NCI-H524 (cell line): ENCODE measurements at regions not wholly inside any gene's neighbourhood (a gene's known extent, or its start where the extent isn't known, plus 50 kb on each side); places are given as distances from the start of the nearest gene placed in this dataset.
A peak's percentile ranks its signal among the peaks of the same experiment; 100 is the strongest.

ENCODE experiments used
- DNase-seq, 2 experiments: peaks; one replicate each; lab custom pipeline; 2025; lab: John Stamatoyannopoulos, UW

DNA sequence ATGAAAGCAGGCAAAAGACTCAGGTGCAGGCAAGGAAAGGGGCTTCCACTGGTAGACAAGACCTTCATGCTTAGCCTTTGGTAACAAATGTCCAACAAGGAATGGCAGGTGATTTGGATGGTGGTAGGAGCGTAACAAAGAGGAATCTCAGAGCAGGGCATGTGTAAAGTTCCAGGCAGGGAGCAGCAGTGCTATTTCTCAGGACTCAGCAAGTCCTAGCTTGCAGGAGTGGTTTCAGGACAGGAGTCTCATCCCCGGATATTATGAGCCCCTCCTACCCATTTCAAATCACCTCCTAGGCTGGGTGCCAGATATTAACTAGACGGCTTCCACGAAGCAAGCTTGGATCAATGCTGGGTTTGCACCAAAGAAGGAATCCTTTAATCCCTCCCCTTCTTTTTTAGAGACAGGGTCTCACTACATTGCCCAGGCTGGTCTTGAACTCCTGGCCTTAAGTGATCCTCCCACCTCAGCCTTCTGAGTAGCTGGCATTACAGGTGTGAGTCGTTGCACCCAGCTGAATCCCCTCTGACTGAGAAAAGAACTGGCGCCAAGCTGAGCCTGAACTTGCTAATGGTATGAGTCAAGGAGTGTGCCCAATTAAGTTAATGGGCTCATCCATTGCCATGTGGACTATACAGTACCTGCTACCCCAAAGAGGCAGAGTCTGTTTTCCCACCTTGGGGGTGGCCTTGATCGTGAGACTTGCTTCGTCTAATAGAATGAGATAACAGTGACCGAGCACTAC, 190.3 kb downstream of the ARL4C start:
- DNase-seq, result no peak

DNA sequence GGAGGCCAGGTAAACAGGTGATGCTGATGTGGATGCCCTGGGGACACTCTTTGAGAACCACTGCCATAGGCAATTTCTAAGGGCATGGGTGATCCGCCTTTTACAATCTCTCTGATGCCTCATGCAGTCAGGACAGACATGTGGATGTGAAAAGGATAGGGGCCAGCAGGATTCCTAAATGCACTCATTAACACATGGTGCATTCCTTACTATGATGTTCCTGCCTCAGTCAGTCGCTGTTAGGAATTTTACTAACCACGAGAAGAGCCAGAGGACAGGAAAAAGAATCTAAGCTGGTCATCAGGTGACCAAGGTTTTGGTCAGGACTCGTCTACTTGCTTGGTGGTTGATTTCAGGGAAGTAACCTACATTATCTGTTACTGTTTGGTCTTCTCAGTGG, 191.0 kb downstream of the ARL4C start:
- DNase-seq, result no peak

DNA sequence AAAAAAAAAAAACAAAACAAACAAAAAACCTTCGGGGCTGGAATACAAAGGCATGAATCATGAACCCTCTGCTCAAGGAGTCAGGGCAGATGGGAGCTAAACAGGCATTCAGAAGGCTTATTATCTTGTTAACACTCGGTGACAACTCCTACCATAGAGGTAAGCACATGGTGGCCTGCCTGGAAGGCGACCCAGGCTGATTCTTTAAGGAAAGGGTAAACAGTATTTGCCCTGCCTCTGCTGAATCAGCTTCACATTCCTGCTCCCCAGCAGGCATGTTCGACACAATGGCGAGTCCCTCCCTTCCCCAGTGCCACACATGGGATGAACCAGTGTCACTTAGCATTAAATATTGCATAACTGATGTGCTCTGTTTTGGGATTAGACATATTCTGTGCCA, 191.9 kb downstream of the ARL4C start:
- DNase-seq, result peak in 1 of 2 experiments; percentile 18

DNA sequence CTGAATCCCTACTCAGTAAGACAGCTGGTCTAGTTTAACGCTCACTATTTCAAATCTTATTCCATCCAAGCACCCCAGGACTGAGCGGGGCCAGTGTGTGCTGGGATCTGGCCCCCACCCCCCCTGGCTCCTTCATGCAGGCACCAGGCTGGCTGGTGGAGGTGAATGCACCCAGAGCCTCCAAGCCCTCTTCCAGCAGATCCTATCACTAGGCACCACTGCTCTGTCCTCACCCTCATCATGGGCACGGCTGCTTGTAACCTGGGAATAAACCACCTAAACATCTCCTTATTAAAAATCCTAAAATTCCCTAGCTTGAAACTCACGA, 194.3 kb downstream of the ARL4C start:
- DNase-seq, result no peak

DNA sequence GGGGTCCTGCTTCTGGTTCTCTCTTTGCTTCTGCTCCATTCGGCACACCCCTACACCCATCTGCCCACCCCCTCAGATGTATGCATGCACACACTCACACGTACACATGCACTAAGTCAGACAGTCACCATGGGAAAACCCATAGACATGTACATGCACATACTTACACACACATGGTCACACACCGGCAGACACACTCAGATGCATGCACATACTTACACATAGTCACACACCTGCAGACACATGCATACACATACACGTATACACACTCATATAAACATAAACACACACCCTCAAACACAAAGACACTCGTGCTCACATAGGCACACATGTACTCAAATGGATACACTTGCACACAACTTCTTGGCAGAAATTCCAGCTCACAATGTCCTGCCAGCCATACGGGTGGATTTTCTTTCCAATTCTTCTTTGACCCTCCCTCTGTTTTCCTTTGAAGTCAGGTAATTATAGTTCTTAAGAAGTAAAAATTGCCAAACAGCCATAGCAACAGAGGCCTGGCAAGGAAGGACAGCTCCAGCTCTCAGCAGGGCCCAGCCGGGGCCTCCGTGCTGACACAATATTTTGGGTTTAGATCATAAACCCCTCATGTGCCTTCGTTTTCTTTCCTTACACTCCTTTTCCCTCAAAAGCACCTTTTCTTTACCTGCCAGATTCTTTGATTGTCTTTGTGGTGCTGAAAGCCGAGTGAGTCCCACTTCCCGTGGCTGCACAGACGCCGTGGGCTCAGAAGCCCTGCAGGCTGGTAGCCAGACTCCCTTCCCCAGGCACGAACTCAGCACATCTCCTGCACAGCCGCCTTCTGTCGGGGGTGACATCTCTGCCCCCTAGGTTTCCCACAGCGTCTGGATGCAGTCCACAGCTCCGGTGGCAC, 195.7 kb downstream of the ARL4C start:
- DNase-seq, result no peak

DNA sequence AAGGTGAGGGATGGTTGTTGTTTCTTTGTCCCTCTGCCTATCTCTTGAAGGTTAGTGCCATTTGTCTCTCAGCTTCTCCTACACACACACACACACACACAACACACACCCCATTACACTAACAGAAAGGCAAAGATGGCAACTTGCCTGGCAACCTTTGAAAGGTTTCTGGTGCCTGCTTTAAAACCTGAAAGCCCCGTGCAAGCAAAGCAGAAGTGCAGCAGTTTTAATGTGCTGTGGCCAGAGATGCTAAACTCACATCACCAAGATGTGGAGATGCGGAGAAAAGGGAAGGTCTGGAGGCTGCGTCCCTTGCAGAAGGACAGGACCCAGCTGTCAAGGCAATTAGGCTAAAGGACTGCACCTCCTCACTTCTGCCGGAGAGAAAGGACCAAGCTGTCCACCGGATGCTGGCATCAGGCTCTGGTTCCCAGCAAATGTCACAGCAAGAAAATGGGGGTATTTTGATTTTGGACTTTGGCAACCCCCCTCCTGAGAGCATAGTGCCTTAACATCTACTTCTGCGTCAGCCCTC, 196.4 kb downstream of the ARL4C start:
- no peak for DNase-seq

DNA sequence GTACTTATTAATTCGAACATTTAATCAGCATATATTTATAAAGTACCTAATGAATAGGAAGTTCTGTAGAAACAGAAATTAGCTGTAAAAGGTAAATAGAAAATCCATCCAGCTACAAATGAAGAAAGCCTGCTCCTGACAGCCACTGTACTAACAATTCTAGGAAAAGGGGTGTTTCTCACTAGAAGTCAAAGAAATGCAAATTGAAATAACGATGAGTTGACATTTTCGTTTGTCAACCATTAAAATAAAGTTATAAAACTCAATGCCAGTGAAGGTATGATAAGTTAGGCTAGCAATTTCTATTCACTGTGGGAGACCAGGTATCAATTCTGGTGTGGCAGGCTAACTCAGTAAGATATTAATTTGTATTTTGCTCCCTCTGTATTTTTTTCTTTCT, 198.0 kb downstream of the ARL4C start:
- DNase-seq, result no peak

DNA sequence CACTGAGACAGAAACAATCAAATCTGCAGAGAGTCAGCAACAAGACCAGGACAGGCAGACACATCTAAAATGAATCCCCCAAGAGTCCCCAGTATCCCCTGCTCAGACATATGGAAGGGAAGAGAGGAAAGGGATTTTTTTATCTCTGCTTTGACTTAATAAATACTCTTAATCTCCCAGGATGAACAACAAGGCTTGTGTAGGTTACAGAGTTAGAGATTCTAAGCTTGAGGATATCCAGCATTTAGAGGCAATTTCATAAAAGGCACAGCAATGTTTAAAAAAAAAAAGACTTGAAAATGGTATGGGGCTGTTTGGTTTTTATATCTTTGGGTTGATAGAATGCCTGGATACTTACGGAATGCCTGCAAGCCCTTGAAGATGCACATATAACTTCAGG, 199.9 kb downstream of the ARL4C start:
- DNase-seq, result no peak

DNA sequence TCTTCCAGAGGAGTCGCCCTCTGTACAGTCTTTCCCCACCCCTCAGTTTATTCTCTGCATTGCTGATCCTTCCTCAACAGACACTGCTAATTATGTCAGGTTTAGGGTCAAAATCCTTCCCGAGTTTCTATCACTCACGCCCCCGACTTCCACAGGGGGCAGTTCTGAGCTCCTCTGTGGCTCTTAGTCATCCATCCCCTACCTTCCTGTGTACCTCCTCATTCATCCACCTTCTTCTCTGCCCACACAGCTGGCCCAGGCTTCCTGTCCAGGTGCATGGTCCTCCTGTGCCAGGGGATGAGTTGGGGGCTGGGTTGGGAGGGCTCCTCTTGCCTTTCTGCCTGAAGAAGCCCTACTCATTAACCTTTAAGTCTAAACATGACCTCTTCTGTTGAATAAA, 202.9 kb downstream of the ARL4C start:
- peak in 1 of 2 experiments; percentile 34 for DNase-seq

DNA sequence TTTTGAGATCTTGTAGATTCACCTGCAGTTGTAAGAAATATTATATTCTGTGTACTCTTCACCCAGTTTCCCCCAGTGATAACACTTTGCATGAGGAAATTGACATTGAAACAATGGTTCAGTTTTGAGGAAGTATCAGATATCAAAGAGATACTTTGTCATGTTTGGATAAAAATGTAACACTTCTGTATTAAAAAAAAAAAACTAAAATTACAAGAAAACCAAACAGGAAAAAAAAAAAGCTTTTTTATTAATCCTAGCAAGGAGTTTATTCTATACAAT, 204.0 kb downstream of the ARL4C start:
- DNase-seq, result no peak

DNA sequence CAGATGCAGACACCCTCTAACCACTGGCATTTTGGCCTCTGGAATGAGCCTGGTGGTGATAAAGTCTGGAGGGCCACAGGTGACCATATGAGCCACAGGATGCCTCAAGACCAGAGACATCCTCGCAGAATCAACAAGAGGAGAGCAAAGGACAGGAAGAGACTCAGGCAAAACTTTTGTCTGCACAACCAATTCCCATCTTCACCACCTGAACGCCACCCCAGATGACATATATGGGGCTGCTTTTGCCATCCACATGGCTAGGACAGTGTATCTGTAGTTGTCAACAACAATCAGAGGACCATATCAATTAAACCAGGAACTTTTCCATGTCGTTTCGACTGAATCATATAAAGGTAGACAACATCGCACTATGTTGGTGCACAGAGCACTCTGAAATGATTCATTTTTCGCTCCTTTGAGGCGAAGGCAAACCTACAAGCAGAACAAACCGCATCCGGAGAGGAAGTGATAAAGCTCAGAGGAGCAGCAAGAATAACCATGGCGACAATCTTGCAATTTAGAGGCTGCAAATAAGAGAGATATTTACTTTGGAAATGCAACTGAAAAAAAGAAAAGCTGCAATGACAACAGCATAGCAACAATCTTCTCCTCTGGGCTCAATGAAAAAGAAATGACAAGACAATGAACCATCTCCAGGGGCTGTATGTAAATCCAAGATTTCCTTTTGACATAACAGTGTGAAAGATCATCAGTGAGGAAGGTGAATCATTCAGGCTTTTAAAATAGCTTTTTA, 204.5 kb downstream of the ARL4C start:
- no peak for DNase-seq

DNA sequence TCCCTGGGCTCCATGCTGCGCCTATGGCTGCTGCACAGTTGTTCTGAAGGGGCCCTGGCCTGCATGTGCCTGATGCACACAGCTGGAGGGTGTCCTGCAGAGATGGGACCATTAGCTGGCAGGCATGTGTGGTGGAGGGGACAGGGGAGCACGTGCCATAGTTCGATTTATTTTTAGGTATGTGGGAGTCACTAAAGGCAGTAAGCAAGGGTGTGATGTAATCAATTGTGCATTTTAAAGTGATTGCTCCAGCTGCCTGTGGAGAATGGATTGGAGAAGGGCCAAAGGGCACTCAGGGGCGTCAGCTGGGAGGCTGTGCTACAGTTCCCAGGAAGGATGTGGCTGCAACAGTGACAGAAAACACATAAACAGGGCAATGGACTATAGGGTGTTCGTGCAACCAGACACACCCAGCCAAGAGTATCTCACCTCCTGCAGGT, 205.1 kb downstream of the ARL4C start:
- peak in 1 of 2 experiments; percentile 23 for DNase-seq

DNA sequence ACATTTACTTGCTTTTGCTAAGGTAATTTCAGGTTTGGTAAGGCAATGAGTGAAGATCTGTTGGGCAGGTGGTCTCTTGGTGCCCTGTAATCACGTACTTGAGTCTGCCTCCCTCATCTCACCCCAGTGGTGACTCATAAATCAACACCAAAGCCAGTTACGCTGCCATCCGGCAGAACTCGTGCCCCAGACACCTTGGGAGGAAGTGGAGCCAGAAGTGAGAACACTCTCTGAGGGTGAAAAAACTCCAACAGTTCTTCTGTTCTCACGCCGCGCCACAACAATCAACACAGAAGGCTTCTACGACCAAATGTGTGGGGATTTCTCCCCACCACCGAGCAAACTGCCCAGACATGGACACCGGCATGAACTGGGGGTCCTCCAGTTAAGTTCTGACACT, 206.2 kb downstream of the ARL4C start:
- DNase-seq, result no peak

DNA sequence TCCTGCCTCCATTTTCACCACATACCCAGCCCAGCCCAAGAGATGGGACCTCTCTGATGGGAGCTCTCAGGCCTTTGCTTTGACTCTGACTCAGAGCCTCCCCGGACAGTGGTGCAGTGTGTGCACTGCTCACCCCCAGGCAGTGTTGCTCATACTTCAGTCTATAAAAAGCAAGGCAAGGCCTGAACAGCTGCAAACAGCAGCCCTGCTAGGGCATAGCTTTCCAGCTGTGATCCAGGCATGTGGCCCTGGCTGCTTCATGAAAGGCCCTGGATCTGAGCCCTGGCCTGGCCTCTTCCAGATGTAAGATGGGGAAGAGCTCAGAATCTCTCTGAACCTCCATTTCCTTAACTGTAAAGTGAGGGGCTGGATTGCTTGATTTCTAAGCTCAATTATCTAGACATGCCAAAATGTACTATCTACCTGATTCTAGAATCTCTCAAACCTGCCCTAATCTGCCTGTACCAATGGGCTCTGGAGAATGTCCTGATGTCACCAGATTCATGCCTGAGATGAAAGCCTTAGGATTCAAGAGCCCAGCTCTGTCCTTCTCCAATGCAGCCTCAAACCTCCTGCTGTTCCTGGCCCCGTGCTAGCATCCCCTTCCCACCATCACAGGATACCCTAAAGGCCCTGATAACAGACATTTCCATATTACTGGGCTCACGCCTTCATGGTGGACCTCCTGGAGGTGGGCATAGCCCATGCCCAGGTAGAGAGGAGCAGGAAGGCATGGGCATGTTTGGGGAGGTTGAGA, 206.9 kb downstream of the ARL4C start:
- no peak for DNase-seq

DNA sequence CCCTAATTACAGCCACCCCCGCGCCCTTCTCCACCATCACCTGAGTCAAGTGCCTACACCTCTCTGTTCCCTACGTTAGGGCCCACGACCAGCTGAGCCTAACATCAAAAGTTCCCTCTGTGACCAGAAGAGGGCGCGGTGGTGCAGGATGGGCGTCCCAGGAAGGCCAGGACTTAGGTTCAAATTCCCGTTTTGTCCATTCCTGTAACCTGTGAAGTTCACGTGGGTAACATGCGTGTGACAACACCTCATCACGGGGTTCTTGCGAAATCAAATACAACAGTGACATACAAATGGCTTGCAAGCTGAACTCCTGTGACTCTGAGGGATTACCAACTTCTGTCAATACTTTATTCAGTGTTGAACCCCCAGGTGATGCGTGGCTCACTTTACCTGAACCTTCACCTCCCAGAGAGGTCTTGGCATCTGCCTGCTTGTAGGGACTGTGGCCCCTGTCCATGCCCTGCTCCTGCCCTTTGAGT, 207.9 kb downstream of the ARL4C start:
- DNase-seq, result peak; percentile 58 to 60

DNA sequence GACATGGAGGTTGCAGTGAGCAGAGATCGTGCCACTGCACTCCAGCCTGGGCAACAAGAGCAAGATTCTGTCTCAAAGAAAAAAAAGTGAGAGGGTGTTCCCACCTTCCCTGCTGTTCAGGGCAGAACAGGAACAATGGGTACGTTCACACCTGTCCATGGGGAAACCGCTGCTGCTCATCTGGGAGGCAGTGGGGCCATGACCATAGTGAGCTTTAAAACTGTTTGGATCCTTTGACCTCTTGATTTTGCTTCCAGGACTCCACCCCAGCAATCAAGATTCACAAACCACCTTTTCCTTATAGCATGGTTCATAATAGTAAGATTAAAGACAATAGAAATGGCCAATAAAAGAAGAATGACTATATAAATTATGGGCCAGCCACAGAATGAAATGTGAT, 209.2 kb downstream of the ARL4C start:
- no peak for DNase-seq

DNA sequence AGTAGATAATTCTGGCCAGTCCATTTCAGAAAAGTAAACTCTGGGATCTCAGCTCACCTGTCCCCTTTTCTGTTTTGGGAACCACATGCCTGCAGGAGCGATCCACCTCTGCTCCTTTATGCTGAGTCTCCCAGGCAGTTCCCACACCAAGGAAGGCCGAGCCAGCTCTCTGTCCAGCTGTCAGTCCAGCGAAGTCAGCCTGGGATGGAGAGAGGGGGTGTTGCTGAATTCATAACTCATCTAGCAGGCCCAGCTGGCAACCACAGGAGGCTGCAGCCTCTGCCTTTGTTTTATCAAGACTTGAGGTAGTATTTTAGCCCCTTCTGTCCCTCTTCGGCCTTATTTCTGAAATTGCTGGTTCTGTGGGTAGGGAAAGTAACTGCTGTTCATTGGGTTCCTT, 209.9 kb downstream of the ARL4C start:
- no peak for DNase-seq

DNA sequence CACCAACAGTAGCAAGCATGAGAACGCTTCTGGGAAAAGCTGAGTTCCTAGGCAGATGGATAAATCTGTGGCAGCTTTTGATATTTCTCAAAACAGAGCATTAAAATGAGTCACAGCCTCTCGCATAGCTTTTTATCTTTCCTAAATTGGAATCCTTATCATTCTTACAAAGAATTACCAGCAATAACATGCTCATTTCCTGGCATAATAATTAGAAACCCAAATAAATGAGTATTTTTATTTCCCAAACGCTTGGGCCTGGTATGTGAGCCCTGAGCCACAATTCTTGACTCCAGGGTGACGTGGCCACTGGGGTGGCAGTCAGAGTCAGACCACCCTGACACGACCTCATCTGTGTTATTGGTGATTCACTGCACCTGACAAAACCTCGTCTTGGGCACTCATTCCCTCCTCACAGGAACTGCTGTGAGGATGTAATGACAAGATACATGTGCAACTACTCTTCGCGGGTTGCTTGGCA, 210.7 kb downstream of the ARL4C start:
- no peak for DNase-seq

DNA sequence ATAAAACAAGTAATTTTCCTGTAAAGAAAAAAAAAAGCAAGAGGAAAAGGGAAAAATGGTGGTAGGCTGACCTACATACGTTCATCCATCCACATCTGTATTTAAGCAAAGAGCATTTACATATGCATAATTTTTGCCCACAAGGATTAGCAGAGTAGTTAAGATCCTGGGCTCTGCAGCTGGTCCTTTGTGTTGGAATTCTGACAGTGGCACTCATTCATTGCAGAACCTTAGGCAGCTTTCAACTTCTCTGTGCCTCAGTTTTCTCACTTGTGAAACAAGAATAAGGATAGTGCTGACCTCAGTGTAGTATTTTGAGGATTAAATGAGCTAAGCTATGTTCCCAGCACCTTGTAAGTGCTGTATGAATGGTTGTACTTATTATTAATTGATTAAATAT, 211.3 kb downstream of the ARL4C start:
- DNase-seq, result no peak

DNA sequence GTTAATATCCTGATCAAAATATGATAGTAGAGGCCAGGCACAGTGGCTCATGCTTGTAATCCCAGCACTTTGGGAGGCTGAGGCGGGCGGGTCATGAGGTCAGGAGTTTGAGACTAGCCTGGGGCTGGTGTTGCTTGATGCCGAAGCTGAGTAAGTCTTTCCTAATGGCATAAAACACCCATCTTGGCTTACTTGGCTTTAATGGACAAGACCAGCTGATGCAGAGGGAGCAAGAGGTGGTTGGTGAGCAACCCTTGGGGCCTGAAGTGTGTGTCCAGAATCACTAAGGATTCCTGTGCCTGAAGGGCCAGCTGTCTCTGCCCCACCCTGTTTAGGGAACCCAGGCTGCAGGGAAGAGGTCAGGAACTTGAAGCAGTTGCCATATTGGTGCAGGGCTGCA, 217.2 kb downstream of the ARL4C start:
- no peak for DNase-seq

DNA sequence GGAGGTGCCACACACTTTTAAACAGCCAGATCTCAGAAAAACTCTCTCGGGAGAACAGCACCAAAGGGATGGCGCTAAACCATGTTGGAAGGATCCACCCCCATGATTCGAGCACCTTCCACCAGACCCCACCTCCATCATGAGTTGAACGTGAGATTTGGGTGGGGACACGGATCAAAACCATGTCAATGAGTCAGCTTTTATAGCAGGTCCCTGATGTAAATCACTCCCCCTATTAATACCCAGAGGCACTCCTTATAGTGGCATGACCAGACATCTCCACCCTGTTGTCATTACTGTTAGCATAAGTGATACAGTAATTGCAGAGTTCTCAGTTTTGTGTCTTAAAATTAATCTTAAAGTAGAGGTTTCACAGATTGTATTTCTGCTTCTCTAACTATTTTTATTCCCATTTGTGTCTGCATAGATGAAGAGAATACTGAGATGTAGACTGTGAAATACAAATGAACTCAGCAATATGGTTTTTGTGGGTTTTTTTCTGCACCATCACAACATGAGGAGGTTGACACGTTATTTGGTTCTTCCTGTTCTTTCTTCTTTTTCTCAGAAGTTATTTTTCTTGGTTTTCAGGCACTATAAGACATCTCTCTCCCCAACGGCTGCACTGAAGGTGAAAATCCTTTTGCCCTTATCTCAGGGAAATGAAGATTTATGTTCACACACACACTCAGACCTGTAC, 218.2 kb downstream of the ARL4C start:
- no peak for DNase-seq
